ENCODE measurements at regions not wholly inside any gene's neighbourhood (a gene's known extent, or its start where the extent isn't known, plus 50 kb on each side); places are given as distances from the start of the nearest gene placed in this dataset.
A peak's percentile ranks its signal among the peaks of the same experiment; 100 is the strongest.
"Not testable (repeated sequence)": the region's sequence is repeated elsewhere in the genome, so short reads cannot be mapped to it uniquely, and the experiment has no call there.

DNA sequence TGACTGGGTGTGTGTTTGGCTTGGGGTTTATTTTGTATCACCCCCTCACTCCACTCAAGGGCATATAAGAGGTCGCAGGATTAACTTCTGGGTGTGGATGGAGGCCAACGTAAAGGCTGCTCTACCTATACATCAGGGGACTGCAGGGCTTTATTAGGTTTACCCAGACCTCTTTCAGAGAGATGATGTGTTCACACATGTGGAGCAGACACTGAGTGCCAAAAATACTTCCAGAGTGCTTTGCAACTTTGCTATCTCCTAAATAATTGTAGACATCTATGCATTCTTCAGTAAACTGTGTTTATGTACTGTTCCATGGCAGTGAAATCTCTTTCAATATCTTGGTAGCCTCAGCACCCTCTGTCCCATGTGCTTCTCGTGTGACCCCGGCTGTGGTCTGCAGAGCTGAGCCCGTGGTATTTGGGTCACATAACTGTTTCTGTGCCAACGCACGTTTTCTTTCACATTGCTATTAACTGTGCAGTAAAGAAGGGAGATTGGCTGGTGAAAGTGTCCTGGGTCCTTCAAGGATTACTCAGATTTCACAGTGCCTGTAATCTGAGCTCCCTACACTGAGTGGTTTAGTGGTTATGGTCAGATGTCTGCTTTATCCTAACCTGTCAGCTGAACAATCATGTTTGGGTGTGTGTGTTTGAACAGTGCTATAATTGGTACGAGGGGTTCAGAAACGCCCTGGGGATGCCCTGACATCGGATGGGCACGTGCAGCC, 208.1 kb downstream of the VAPA start:
- no peak for DNase-seq

DNA sequence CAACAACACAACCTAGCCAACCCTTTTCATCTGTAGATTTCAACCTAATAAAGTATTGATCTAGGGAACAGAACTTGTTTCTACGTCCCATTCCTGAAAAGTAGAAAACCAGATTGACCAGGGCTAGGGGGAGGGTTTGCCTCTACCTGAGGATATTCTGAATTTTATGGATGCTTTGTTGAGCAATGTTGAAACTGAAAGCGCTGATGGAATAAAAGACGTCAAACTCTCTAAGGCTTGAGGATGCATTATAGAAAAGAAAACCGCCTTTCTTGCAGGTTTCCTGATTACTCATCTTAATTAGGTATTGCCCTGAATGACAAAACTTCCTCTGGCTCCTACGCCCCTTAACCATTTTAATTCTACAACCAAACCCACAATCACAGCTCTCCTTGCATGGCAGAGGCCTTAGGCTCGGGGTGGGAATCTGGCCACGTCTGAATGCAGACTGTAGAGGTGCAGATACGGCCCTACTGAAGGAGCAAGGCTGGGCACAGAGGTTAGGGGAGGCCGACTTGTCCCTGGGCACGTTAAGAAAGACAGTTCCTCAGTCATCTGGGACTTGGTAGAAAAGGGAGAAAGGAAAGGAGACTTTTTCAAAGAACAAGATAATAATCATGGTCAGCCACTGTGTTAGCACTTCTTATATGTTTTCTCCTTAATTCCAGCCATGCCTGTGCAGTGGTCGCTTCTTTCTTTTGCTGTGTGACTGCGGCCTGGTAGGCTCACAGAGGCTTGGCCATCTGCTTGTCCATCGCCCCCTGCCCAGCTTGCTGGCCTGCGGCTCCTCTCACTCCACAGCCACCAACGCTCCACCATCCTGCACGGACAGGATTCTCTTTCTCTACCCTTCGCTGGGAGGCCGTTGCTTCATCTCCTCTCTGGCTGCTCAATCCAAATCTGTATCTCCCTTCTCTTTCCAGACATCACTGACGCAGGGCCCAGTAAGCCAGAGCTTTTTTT, 209.5 kb downstream of the VAPA start:
- no peak for DNase-seq

DNA sequence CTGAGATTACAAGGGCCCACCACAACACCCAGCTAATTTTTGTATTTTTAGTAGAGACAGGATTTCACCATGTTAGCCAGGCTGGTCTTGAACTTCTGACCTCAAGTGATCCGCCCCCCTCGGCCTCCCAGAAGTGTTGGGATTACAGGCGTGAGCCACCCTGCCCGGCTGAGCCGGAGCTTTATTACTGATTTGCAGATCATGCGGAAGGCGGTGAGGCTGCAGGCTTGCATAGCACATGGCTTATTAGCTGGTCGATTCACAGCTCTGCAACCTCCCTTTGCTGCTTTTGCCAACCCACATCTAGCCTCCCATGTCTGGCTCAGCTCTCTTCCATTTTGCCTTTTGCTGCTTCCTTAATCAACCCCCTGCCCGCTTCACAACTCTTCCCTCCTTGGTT, 210.3 kb downstream of the VAPA start:
- DNase-seq: no peak

DNA sequence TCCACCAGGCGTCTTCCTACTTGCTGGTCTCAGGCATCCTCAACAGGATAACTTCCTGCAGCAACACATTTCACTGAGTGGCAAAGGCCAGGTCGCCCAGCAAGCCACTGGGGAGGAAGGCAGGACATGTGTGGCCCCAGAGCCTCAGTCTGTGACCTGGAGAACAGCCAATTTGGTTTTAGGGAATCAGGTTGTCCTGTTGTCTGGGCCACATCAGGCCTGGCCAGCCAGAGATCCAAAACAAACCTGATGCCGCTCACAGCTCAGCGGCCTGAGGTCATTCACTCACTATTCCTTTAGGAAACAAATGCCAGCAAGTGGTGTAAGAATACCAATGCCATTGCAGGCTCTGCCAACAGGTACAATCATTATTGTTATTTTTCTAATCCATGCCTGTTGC, 210.7 kb downstream of the VAPA start:
- DNase-seq: no peak

DNA sequence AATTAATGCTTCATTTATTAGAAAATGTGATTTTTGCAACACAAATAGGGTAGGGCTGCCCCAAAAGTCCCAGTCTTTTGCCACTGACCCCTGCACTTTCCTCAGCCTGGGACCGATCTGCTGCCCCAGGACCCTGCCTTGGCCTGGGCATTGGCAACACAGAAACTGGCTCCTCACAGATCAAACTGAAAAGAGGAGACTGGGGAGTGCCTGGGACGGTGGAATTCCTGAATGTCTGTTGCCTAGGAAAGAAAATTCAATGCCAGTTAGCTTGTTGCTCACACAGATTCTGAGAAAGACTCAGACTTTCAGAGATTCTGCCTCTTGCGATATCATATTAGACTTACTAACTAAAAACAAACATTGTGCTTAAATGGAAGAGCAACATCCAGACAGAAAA, 211.2 kb downstream of the VAPA start:
- no peak for DNase-seq

DNA sequence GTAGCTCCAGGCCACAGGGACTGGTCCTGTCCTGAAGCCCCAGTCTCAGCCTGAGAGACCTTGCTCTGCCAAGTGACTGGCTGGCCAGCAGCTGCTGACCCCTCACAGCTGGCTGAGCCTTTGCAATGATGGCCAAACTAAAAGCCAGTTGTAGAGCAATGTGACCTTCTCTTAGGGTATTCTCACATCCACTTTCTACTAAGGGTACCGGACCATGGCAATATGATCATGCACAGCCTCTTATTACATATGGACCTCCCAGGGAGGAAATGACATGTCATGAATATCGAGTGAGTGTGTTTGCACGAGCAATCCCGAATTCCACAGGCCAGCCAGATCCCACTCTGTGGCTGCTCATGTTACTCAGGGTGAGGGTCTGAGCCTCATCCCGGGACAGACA, 213.9 kb downstream of the VAPA start:
- DNase-seq: no peak

DNA sequence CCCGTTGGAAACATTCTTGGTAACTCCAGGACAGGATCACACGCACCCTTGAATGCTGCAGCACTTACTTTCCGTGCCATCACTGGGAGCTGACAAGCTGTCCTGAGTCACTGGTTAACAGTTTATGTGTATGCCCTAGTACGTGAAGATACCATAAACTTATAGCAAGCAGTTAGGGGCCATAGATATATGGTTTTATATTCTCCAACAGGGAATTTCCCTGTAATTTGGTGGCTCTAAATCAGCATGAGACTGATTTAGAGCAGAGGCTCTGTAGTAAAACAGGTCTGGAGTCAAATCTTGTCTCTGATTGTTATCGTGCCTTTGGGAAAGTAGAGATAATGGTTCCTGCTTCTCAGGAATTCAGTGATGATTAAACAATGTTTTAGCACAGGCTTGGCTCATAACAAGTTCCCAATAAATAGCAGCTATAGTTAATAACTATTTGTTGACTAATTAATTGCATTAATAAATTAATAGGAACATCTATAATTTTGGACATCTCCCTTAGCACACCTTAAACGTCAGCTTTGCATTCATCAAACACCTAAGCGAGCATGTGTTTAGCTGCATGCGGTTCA, 215.2 kb downstream of the VAPA start:
- DNase-seq: no peak

DNA sequence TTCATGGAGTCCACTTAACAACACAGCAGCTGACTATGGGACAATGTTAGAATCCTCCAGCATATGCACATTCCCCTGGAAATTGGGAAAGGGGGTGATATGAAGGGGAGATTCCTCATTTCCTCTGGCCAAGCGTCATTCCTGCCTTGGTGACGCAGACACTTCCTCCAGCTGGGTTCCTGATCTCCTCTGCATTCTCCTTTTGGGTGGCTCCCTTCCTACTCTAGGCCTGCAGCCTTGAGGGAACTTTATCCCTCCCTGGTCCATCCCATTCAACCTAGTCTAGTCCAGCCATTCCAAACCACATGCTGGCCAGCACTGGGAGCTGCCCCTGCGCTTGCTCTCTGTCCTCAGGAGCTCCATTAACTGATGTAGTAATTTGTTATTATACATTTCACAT, 216.8 kb downstream of the VAPA start:
- no peak for DNase-seq

DNA sequence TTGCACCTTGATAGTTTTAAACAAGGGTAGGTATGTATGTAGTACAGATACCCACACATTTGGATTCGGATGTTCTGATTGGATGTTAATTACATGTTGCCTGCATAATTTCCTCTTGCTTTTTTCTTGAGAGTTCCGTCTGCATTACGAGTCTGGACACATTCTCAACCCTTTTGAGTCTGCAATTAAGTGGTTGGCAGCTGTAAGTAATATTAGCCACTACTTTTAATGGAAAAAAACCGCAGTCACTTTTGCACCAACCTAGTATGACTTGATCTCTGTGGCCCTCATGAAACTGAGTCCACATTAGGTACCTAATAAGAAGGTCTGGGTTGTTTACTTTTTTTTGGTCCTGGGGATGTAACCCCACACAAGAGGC, 217.3 kb downstream of the VAPA start:
- DNase-seq: no peak

DNA sequence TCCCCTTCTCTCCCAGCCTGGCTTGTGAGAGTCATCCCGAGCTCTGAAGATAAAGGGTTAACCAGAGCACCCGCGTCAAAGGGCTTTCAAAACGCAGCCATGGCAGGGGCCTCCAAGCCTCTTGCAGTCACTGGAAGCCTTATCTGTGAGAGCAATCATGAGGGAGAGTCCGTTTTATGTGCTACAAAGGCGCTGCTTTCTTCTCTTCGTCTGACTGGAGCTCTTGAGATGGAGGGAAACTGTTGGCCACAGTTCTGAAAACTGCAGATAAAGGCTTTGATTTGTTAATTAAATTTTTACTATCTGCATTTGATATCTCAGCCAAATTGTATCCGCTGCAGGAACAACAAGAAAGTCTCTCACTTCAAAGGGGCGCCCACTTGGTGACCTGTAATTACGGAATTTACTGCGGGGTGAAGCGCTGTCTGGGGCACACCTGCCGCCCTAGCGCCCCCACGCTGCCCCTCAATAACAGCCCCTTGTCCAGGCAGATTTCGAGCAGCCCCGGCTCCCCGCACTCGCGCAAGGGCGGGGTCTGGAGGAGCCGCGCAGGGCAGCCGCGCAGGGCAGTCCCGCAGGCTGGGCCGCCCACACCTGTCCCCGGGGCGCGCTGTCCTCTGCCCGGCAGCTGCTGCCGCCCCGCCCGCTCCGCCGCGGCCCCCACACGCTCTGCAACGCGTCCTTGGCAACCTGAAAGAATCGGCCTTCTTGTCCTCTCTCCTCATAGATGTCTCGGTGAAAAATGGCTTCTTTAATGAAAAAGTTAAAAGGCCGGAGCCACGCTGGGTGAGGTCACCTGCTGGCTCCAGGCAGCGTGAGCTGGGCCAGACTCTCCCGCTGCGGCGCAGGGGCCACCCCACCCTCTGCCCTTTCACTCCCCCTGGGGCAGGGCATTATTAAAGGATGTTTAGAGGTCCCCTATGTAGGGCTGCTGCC, 217.9 kb downstream of the VAPA start:
- peak; percentile 53 for DNase-seq

DNA sequence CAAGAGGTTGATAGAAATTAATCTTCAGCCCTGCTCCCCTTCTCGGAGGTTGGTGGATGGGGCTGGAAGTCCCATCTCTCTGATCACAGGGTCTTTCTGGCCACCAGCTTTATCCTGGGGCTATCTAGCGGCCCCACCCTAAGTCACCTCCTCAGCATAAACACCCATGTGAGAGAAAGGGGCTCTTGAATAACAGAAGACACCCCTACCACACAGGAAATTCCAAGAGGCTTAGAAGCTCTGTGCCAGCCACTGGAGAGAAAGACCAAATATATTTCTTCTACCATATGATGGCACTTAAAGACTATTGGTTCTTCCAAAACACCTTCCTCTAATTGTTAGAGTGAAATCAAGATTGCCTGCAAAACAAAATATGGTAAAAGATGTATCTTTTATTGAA, 219.7 kb downstream of the VAPA start:
- no peak for DNase-seq

DNA sequence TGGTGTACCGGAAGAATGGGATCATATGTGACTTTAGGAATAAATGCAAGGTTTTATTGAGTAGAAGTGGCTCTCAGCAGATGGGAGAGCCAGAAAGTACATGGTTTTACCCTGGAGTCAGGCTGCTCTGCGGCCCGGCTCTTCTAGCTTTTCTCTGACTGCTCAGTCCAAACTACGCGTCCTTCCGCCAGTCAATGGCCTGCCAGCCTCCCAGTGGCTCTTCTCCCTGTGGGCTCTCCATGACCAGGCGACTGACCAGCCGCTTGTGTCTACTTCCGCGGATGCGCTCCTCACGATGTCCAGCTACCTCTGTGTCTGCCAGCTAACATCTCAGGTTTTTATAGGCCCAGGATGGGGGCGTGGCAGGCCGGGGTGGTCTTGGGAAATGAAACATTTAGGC, 220.4 kb downstream of the VAPA start:
- DNase-seq: no peak

DNA sequence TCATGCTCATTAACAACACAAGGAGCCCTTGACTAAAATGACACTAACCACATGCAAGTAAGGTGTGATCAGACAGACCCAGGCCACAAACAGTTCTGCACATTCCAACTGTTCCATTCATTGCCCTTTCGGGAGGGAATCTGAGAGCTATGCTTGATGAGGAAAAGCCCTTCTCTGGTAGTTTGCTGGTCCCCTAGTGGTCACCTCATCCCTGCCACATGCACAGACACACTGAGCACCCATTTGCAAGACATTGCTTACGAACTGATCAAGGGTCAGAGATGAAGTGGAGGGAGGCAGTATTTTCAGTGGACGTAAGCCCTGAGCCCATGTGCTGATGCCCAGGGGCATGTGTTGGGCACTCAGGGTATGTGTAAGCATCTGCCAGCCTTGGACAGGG, 220.9 kb downstream of the VAPA start:
- not testable (repeated sequence) for DNase-seq

DNA sequence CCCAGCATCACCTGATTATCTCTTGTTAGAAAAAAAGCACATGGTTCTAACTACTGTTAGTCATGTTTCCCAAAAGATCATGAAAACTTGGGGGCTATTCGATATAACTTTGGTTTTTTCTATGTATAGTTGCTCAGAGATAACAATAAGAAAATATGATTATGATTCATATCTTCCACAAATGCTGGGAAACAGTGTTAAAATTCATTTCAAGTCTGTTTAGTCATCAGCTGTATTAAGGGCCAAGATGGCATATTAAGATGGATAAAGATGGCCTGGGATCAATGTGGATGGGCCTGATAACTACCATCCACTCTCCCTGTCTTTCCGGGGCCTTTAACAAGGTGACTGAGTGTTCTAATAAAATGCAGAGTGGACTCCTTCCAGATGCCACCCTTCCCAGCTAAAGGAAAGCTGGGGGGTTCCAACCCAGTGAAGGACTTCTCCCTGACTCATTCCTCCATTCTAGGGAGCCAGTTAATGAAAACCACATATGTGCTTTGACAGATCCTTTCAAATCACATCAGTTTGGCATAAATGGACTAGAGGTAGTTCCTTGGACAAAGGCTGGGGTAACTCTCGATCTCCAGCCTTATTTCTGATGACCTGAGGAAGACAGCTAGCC, 221.6 kb downstream of the VAPA start:
- no peak for DNase-seq

DNA sequence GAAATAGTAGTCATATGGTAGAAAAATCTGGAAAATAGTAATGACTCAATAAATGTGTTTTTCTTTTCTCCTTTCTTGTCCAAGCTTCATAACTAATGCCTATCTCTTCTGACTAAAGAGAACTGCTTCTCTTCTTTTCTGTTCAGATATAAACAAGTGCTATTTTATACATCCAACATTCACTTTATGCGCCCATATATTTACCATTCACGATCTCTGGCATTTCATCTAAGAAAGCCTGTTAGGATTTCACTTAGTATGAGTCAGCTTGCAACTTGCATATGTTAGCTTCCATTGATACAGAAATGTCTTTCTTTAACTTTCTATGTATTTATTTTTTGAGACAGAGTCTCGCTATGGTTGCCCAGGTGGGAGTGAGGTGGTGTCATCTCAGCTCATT, 224.9 kb downstream of the VAPA start:
- no peak for DNase-seq

DNA sequence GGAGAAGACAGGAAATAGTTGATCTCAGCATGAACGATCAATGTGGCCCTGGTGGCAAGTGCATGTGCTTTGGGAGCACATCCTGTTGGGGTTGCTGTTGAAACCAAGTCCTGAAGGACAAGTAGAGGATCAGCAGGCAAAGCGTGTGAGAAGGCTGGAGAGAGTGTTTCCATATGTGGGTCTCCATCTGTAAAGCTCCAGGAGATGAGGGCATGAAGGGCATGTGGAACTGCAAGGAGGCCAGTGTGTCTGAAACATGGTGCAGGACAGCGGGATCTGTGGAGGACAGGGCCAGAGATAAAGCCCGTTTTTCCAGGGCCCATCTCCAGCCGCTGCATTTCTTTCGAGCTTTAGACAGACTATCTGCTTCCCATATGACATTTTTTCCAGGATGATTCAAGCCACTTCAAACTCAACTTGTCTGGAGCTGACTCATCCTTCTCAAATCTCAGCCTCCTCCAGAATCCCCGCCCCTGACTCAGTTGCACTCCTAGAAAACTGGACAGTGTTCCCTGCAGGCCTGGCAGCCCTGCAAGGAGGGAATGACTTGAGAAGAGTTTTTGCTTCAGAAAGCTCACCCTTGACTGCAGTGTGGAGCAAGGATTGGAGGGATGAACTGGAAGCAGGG, 226.1 kb downstream of the VAPA start:
- DNase-seq: no peak

DNA sequence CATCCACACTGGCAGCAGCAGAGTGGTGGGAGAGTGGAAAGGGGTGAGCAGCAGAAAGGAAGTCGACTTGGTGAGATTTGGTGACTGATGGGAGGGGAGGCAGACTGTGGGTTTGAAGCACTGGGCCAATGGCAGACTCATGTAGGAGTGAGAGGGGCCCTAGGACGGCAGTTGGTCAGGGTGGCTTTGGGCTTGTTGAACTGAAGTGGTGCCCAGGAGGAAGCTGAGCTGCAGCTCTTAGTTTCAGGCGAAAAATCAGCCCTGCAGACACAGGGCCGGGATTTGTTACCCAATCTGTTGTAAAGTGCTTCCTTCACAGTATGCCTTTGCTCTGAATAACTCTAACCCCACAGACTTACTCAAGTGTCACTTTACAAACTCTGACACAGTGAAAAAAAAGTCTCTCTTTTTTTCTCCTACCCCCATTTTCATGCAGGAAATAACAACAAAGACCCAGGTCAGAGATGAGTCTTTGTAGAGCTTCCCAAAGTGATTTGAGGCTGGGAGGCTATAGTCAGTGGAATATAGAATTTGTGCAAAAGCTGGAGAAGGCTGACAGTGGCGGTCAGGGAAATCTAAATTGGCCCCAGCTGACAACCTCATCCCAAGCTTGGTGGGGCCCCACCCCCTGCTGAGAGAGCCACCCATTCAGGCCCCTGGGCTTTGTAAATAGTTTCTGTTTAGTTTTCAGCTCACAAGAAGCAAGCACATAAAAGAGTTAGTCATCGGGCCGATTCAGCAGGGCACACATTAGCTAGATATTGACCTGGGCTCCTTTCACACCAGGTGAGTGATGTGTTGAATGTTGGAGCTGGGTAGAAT, 226.9 kb downstream of the VAPA start:
- DNase-seq: no peak

DNA sequence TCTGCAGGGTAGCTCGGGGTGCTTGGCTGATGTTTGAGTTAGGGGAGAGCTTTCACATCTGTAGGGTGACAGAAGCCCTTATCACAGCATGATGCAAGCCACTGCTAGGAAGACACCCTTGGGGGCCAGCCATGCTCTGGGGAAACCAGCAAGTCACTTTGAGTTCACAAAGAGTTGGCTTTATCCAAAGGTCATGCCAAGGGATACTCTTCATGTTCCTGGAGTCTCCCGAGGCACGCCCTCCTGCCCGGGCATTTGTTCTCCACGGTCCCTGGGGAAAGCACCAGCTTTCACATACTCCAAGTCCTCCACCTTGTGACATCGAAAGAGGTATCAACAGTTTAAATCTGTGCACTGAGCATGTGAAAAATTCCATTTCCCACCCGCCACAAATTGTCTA, 227.7 kb downstream of the VAPA start:
- DNase-seq: no peak

DNA sequence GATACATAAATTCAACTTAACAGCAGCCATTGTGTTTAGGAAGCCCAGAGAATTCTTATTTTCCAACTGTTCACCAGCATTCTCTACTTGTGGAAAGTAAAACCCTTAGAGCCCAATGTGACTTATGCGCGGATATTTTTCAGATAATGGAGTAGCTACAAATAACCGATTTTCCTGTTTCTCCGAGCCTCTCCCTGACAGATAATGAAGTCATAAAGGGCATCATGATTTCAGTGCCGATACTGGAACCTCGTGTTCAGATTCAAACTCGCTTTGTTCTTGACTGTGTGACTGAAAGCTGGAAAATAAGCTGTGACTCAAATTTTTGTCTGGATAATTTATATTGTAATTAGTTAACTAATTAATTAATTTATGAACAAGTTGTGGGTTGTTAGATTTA, 228.2 kb downstream of the VAPA start:
- no peak for DNase-seq

DNA sequence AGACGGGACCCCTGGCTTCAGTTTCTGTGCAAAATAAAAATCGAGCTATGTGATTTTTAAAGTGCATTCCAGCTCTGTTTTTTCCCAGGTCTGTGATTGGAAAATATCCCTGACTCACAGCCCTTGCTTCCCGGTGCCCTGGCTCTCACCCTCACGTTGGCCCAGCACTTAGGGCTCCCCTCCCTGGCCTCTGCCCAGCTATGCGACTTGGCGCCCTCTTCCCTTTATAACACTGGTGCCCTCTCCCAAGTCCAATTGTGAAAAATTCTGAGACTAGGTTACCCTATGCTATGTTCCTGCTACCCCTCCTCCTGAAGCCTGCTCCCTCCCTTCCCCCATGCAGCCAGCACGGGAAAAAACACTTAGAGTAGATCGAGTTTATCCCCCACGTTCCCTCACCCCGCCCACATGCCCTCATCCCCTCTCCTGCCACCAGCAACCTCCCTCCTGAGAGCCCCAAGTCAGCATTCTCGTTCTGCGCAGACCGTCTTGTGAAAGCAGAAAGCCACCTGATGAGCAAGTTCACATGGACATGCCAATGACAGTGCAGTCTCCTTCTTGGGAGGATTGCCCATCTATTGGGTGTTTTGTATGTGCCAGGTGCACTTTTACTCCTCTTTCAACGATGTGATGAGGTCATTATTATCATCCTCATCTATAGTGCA, 228.8 kb downstream of the VAPA start:
- no peak for DNase-seq
